ENCODE measurements at regions not wholly inside any gene's neighbourhood (a gene's known extent, or its start where the extent isn't known, plus 50 kb on each side); places are given as distances from the start of the nearest gene placed in this dataset.

- TF ChIP-seq CTCF (IDR thresholded peaks at IDR 0.05) (no peak), POLR2AphosphoS5 (IDR thresholded peaks at IDR 0.05) (no peak)
These were observed 207.7 kb downstream of the BARHL2 start for GRCh38 chr1:90509225-90510048.

Measured in breast epithelium (tissue), 3 donors.